ENCODE measurements at regions not wholly inside any gene's neighbourhood (a gene's known extent, or its start where the extent isn't known, plus 50 kb on each side); places are given as distances from the start of the nearest gene placed in this dataset.

- in situ Hi-C loops (cut with HindIII; ENCODE audit: low sequenced_read_pairs), result no loop called here
- H3K4me3 ChIP-seq (ENCODE audit: low read depth, low read length), result no peak overlapping the region
- TF ChIP-seq CTCF (IDR thresholded peaks at IDR 0.05; ENCODE audit: low read depth, low read length, missing control alignments), result no peak
- no peak for DNase-seq (ENCODE audit: low read depth)
Measured at GRCh38 chr14:99069946-99070345, 202.1 kb downstream of the BCL11B start.

GRCh38 chr14:99072433-99072832 lies 199.6 kb downstream of the BCL11B start:
- in situ Hi-C loops (cut with HindIII; ENCODE audit: low sequenced_read_pairs), result no loop called here
- no peak for TF ChIP-seq CTCF (IDR thresholded peaks at IDR 0.05; ENCODE audit: low read depth, low read length, missing control alignments)
- DNase-seq (ENCODE audit: low read depth), result no peak
- H3K4me3 ChIP-seq (ENCODE audit: low read depth, low read length), result no peak overlapping the region

- TF ChIP-seq CTCF (IDR thresholded peaks at IDR 0.05; ENCODE audit: low read depth, low read length, missing control alignments), result no peak
- in situ Hi-C loops (cut with HindIII; ENCODE audit: low sequenced_read_pairs), result no loop called here
- no peak overlapping the region for H3K4me3 ChIP-seq (ENCODE audit: low read depth, low read length)
- DNase-seq (ENCODE audit: low read depth), result no peak
Measured at GRCh38 chr14:99072956-99073355, 199.0 kb downstream of the BCL11B start.

DNA sequence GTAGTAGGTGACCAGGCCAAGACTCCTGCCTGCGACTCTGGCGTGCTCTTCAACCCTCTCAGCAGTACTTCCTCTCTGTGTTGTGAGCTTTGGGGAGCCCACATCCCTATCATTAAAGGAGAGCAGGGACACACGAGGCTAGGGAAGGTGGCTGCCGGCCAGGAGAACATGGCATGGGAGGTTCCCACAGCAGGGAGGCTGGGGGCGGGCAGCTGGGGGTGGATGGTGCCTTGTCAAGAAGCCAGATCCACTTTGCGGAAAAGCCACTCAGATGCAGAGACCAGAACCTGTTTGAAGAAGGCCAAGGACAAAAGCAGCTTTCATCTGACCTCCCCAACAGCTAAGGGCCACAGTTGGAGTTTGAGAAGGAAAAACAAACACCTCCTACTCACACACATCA lies 198.6 kb downstream of the BCL11B start:
- H3K4me3 ChIP-seq (ENCODE audit: low read depth, low read length), result no peak overlapping the region
- DNase-seq (ENCODE audit: low read depth), result no peak
- in situ Hi-C loops (cut with HindIII; ENCODE audit: low sequenced_read_pairs), result no loop called here
- TF ChIP-seq CTCF (IDR thresholded peaks at IDR 0.05; ENCODE audit: low read depth, low read length, missing control alignments), result no peak

GRCh38 chr14:99075061-99075460 lies 196.9 kb downstream of the BCL11B start:
- no peak overlapping the region for H3K4me3 ChIP-seq (ENCODE audit: low read depth, low read length)
- in situ Hi-C loops (cut with HindIII; ENCODE audit: low sequenced_read_pairs), result no loop called here
- no peak for TF ChIP-seq CTCF (IDR thresholded peaks at IDR 0.05; ENCODE audit: low read depth, low read length, missing control alignments)
- DNase-seq (ENCODE audit: low read depth), result no peak

- no peak overlapping the region for H3K4me3 ChIP-seq (ENCODE audit: low read depth, low read length)
- in situ Hi-C loops (cut with HindIII; ENCODE audit: low sequenced_read_pairs), result no loop called here
- DNase-seq (ENCODE audit: low read depth), result no peak
- no peak for TF ChIP-seq CTCF (IDR thresholded peaks at IDR 0.05; ENCODE audit: low read depth, low read length, missing control alignments)
Measured at GRCh38 chr14:99075771-99076375, 196.1 kb downstream of the BCL11B start.
